ENCODE measurements at regions not wholly inside any gene's neighbourhood (a gene's known extent, or its start where the extent isn't known, plus 50 kb on each side); places are given as distances from the start of the nearest gene placed in this dataset.

GRCh38 chr1:166789286-166789685 lies 50.0 kb upstream of the POGK start:
- H3K4me3 ChIP-seq (replicated peaks in 1 of 2; ENCODE audit: low read depth in 2 of 2, low read length in 2 of 2), result no peak overlapping the region
- TF ChIP-seq CTCF (IDR thresholded peaks at IDR 0.05; ENCODE audit: low read depth, low read length), result no peak
- no peak for DNase-seq (ENCODE audit: low read depth in 2 of 2)
